HG03457 (cell line): ENCODE measurements at regions not wholly inside any gene's neighbourhood (a gene's known extent, or its start where the extent isn't known, plus 50 kb on each side); places are given as distances from the start of the nearest gene placed in this dataset.
"Not testable (repeated sequence)": the region's sequence is repeated elsewhere in the genome, so short reads cannot be mapped to it uniquely, and the experiment has no call there.

Source experiments
- ATAC-seq: cut with Tn5 transposase; IDR thresholded peaks from one replicate; pipeline ENCODE4 v1.9.1; 2021; ENCODE audit warnings: moderate number of reproducible peaks; ENCODE audit not compliant: unreplicated experiment

DNA sequence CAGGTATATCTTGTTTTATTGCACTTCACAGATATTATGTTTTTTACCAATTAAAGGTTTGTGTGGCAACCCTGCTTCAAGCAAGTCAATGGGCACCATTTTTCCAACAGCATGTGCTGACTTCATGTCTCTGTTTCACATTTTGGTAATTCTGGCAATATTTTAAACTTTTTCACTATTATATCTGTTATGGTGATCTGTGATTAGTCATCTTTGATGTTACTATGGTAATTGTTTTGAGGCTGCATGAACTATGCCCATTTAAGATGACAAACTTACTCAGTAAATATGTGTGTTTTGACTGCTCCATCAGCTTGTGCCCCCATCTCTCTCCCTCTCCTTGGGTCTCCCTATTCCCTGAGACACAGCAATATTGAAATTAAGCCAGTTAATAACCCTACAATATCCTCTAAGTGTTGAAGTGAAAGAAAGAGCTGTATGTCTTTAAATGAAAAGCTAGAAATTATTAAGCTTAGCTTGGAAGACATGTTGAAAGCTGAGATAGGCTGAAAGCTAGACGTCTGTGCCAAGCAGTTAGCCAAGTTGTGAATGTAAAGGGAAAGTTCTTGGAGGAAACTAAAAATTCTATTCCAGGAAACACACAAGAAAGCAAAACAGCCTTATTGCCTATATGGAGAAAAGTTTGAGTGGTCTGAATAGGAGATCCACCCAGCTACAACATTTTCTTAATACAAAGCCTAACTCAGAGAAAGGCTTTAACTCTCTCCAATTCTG lies 365.1 kb downstream of the ATP23 start:
- ATAC-seq = no peak

DNA sequence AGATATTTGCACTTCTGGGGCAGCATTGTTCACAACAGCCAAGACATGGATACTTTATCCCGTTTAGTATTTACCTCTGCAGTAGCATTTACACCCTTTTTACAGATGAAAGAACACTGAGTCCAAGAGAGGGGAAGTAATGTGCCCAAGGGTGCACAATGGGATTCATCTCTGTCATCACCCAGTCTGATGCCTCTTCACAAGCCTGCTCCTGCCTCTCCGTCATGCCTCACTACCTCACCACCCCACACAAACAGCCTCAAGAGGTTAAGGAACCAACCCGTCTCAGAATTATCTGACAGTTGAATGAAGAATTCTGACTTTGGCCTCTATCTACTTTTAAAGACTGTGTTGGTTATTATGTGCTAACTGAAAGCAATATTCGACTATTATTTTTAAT lies 368.4 kb downstream of the ATP23 start:
- ATAC-seq = no peak

DNA sequence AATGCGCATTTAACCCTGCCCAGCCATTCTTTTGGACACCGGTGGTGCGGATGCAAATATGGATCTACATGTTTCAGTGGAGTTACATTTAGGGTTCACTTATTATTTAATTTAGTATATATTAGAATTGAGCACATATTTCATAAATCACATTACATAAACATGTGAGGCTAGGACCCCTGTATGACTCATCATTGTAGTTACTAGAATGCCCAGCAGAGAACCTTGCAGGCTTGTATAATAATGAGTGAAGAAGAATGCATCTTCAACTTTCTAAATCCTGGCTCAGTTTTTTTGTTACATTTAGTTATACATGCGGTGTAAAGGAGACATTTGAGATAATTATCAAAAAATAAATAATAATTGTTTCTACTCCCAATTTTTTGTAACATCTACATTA lies 369.0 kb downstream of the ATP23 start:
- no peak for ATAC-seq

DNA sequence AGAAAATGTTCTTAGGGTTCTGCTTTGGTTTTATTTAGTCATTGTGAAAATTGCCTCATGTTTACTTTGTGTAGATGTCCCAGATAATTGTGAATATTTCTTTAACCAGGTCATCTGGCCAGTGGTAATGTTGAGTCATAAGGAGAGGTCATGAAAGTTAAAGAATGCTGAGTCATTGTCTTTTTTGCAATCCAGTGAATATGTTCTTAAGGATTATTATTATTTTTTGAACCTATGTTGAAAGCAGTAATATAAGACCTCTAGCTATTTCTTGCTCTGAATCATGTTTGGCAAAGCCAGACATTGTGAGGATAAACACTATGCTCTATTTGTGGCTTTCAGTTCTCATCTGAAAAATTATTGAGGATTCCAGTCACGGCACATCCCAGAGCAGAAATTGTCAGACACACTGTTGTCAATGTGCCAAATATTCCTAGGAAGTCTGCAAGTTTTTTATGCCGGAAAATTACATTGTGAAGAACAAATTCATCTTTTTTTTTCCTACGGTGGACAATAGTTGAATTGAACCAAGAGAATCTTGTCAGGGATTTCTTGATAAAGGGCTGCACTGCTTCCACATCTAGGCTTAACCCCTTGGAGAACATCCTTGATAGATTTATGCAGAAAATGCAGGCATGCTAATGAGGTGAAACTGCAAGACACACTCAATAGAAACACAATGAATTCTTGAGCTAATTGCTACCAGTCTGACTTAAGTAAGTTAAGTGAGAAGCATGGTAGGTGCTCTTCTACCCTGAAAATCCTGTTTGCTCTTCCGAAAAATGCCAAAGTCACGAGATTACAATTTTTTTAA lies 369.6 kb downstream of the ATP23 start:
- peak; percentile 52 for ATAC-seq

DNA sequence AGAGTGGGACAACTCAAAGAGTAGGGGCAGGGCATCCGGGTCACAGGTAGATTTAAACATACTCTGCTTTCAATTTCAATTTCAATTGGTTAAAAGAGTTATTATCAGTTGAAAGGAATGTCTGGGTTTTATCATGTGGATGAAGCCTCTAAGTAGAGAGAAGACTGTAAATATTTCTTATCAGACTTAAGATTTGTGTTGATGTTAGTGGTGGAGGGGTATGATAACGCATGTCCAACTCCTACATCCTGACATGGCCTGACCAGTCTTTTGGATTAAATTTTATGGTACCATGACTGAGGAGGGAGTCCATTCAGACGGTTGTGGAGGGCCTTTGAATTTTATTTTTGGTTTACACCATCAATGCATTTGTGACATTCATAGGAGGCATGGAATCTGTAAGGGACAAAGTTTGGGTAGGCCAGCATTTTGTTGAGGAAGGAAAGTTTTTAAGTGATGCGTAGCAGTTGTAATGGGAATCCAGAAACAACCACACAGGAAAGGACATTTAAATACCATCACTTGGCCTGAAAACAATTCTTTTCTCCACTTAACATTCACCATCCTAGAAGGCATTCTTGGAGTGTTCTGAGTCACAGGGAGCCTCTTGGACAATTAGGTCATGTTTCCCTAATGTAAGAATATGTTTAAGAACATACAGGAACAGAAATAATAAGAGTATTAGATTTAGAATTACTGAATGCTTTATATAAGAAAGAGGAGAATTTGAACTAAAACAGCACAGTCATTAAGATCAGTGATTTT lies 371.9 kb downstream of the ATP23 start:
- no peak for ATAC-seq

DNA sequence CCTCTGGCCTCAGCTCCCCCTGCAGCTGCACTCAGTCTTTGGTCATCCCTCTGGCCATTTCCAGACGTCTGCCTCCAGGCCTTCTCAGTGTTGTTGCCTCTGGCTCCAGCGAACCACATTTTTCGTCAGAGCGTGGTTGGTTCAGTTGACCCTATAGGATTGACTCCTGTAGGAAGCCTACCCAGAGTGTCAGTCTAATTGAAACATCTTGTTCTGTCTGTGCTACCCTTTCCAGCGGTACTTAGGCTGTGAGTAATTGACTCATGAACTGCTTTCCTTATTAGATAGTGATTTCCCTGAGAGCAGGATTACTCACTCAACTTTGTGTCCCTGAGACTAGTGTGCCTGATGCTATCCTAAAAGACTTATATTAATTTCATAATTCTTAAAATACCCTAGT lies 373.2 kb downstream of the ATP23 start:
- ATAC-seq = no peak

DNA sequence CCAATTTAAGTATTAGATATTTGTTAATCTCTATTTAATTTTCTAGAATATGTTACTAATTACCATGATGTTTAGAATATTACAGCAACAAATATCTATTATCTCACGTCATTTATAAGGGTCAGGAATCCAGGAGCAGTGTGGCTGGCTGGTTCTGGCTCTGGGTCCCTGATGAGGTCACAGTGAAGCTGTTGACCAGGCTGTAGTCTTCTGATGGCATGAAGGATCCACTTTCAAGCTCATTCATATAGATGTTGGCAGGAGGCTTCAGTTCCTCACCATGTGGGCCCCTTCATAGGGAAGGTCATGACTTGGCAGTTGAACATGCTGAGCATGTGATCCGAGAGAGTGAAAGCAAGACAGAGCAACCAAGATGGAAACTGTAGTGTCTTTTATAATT lies 375.6 kb downstream of the ATP23 start:
- ATAC-seq = no peak

DNA sequence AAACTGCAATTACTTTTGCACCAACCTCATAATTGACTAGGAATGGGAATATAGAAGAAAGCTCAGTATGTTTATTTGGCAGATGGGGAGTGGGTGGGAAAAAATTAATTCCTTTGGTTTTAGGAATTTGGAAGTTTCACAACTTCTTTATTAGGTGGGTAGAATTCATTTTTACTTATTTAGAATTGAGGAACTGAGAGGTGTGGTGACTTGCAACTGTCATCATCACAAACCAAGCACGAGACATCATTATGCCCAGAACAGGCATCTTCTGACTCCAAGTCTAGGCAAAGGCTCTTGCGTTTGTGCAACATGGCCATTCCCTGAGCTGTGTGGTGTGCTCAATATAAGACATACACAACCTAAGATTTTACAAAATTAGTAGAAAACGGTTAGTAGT lies 380.0 kb downstream of the ATP23 start:
- ATAC-seq = no peak

DNA sequence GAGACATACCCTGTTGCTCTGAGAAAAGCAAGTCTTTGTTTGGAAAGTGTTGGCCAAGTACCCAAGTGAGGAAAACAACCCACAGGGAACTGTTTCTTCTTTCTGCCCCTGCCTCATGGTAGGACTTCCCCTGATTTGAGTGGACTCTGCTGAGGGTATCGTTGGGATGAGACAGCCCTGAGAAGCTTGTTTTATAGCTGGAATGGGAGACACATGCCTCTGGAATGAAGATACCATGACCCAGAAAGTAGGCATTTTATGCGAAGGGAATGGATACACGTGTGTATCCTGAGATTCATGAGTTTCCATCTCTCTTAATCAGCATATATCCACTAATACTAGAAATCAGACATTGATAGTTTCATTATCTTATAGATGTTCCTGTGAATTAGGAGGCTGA lies 382.3 kb downstream of the ATP23 start:
- no peak for ATAC-seq

DNA sequence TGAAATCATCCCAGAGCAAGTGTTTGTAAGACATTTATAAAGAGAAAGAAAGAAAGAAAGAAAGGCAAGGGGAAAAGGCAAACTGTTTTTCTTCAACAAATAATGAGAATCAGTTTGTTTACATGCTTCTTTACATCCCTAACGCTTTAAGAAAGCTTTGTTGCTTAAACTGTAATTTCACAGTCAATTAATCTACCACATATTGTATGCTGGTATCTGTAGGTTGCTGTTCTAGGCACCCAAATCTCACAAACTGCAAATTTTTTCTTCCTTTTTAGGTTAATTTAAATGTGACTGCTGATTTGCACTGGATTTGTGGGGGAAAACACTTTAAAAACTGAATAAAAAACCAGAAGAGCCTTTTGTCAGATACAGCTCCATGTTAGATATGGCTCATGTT lies 384.2 kb downstream of the ATP23 start:
- ATAC-seq = no peak

DNA sequence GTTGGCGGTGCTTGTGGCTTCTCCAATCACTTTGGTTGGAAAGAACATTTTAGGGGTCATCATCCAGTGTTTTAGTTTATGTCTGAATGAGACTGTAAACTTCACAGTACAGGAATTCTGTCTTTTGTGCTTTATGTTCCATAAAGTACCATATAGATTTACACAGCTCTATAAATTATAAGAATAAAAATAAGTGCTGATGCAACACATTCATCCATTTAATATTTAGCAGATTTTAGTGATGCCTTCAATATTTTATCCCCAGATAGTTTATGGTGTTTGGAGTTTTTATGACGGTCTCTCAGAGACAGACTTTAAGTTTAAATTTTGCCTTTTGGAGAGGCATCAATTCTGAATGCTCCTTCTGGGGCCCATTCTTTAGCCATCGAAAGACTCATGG lies 385.2 kb downstream of the ATP23 start:
- no peak for ATAC-seq

DNA sequence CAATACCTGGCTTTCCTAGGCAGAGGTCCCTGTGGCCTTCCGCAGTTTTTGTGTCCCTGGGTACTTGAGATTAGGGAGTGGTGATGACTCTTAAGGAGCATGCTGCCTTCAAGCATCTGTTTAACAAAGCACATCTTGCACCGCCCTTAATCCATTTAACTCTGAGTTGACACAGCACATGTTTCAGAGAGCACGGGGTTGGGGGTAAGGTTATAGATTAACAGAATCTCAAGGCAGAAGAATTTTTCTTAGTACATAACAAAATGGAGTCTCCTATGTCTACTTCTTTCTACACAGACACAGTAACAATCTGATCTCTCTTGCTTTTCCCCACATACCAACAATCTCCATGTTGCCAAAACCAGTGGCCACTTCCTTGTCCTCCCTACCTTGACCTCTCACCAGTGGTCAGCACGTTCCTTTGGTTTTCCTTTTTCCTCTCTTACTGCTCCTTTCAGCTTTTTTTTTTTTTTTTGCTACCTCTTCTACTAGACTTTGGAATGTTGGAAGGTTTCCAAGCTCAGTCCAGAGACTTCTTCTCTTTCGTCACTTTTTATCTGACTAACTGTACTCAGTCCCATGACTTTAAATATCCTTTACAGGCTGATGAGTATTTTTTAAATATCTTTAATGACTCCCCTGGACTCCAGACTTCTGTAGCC lies 395.3 kb downstream of the ATP23 start:
- not testable (repeated sequence) for ATAC-seq

DNA sequence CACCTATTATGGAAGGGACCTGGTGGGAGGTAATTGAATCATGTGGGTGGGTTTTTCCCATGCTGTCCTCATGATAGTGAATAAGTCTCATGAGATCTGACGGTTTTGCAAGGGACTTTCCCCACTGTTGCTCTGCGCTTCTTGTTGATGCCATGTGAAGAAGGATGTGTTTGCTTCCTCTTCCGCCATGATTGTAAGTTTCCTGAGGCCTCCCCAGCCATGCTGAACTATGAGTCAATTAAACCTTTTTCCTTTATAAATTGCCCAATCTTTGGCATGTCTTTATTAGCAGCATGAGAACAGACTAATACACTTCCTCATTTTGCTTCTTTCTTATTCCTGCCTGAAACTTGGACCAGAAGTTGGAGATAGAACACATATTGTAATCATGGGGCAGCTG lies 396.2 kb downstream of the ATP23 start:
- not testable (repeated sequence) for ATAC-seq

DNA sequence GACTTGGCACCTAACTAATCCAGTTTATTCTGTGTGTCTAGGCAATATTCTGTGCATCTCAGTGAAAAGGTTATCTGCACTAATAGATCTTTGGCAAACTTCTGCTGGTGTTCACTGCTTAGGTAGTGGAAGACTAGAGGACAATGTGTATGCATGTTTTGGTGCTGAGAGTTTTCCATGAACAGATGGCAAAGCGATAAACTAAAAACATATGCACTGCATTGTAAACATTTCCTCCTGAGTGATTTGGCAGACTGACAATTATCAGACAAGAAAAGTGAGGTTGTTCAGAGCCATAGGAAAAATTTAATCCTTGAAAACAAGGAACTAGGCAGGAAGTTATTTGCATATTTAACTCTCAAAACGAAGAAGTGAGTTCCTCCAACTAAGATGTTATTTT lies 400.4 kb downstream of the ATP23 start:
- no peak for ATAC-seq

DNA sequence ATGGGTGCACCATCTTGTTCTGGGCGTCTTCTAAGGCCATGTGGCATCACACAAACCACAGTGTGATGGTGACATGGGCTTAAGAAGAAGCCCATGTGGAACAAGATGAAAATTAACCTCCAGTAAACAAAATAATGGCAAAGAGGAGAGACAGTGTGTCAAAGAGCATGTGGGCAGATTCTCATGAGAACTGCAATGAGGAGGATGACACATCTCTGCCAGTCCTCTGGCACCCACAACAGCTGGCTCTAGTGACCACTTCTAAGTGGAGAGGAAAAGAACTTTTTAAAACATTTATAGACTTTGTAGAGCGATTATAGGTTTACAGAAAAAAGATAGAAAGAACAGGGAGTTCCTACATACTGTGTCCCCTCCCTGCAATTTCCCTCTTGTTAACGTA lies 401.4 kb downstream of the ATP23 start:
- no peak for ATAC-seq

DNA sequence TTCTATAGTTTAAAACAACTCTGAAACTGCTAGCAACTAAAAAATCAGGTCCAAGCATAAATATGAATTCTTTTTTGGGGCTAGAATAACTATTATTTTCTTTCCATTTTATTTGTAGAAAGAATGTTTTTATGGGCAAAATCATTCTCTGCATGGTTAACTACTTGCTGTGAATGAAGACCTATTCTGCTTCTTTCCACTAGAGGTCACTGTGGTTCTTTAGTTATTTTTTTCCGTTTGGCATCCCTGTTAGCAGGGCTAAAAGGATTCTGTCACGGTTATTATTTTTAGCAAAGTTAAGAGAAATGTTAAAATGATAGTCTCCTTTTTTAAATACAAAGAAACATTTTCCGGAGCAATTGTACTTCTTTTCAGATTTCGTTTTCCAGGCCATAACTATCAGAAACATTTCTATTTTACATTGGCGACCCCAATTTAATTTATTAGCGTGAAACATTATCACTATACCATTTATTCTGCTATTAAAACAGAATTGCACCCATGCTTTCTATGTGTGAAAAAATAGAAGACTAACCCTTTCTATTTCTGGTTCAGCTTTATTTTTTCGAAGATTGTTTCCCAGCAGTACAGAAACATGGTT lies 404.8 kb downstream of the ATP23 start:
- no peak for ATAC-seq

DNA sequence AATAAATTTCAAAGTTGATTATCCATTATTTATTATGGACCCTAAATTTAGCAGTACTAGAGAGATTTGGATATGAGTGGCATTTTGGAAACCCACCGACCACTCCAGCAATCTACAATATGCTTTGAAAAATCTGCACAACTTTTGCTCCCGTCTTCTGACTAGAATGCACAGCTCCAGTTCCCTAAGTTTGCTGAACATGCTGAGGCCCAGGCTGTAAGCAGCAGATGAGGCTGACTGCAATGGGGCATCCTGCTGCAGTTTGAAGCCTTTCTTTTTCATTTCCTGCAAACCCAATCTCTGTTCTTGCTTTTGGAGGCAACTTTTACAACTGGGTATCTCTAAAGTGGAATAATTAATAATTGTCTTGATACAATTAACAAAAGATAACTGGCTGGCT lies 405.8 kb downstream of the ATP23 start:
- no peak for ATAC-seq

DNA sequence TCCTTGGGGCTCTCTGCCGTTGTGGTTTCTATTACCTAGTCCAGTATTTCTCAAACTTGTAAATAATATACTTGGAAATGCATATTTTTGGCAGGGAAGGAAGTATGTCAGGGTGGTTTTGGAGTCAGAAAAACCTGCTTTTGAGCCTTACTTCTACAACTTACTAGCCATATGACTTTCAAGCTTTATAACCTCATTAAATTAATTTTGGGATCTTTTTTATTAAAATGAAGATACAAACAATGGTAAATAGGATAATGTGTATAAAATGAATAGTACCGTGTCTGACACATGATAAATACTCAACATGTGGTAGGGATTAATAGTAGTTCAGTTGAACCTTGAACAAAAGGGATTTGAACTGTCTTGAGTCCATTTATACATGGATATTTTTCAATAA lies 406.3 kb downstream of the ATP23 start:
- no peak for ATAC-seq

DNA sequence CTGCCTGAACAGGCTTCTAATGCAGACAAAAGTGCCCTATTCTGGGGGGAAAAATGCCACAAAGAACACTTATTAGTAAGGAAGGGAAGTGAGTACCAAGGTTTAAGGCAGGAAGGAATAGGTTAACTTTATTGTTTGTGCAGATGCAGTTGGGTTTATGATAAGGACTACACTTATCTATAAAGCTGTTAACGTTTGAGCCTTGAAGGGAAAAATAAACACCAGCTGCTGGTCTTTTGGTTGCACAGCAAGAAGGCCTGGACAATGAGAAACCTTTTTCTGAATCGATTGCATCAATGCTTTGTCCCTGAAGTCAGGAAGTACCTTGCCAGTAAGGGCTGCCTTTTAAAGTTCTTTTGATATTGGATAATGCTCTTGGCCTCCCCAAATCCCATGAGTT lies 407.8 kb downstream of the ATP23 start:
- ATAC-seq = no peak

DNA sequence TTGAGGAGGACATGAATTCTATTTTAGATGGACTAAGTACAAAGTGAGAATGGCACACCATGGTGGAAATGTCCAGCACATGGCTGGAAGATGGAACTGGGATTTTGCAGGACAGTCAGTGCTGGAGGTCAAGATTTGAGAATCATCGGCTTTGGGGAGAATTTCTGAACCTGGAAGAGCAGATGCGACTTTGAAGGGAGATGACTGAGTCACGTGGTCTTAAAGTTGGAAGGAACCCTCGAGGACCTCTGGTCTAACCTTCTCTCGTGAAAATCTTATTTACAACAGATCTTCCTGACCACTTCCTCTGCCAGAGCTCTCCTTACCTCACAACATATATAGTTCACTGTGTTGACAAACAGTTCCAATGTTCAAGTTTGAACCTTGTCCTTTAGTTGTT lies 415.4 kb downstream of the ATP23 start:
- no peak for ATAC-seq

DNA sequence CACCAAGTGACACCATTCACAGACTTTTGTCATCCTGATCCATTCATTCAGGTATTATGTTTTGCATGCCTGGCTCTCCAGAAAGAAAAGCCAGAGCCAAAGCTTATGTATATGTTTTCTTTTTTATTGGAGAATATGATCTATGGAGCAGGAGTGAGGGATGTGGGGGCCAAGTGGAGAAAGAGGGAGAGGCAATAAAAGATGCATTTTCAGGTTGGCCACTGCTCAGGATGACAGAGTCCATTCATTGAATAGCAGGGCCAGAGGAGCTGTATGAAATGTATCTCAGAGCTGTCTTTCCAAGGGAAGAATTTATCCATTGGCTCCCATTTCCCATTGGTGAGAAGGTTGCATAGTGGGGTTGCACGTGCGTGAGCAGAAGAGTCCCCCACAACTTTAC lies 416.1 kb downstream of the ATP23 start:
- no peak for ATAC-seq
